Ascending aorta (tissue), 2 donors: ENCODE measurements at regions not wholly inside any gene's neighbourhood (a gene's known extent, or its start where the extent isn't known, plus 50 kb on each side); places are given as distances from the start of the nearest gene placed in this dataset.

Experiments
- DNase-seq, 2 donors: peaks; one replicate each; pipeline ENCODE4 v3.0.0-alpha.2; 2019; ENCODE audit warnings: low spot score in 2 of 2
- H3K27ac ChIP-seq, 2 donors: fragments of 200-600 bp; sonication (generic); one replicate each; pipeline ENCODE4 v1.5.1; 2016 to 2017; ENCODE audit warnings: mild to moderate bottlenecking in 1 of 2
- H3K27me3 ChIP-seq: fragments of 200-600 bp; sonication (generic); one replicate; pipeline ENCODE4 v1.5.1; 2017
- H3K36me3 ChIP-seq, 2 donors: fragments of 200-600 bp; sonication (generic); one replicate each; pipeline ENCODE4 v1.5.1; 2016
- H3K4me1 ChIP-seq, 2 donors: fragments of 200-600 bp; sonication (generic); one replicate each; pipeline ENCODE4 v1.5.1; 2016 to 2017; ENCODE audit warnings: mild to moderate bottlenecking in 1 of 2
- H3K4me3 ChIP-seq, 2 donors: fragments of 200-600 bp; sonication (generic); one replicate each; pipeline ENCODE4 v1.5.1; 2016 to 2017; ENCODE audit warnings: mild to moderate bottlenecking in 1 of 2
- H3K9me3 ChIP-seq, 2 donors: fragments of 200-600 bp; sonication (generic); one replicate each; pipeline ENCODE4 v1.5.1; 2016
- intact Hi-C: fragments of 100-400 bp; cut with DNase I; formaldehyde crosslinking; loops from one replicate; pipeline ENCODE4 v1.15.1; 2023
- TF ChIP-seq, protein P1 (sequence below), 3 experiments: fragments of 200-600 bp in 2 of 3; fragments of 450-650 bp in 1 of 3; sonication (generic) in 2 of 3; IDR thresholded peaks; one replicate each; pipeline ENCODE4 v1.5.1; 2016 to 2019; ENCODE audit warnings: antibody characterized with exemption in 3 of 3, mild to moderate bottlenecking in 1 of 3, moderate library complexity in 1 of 3

DNA sequence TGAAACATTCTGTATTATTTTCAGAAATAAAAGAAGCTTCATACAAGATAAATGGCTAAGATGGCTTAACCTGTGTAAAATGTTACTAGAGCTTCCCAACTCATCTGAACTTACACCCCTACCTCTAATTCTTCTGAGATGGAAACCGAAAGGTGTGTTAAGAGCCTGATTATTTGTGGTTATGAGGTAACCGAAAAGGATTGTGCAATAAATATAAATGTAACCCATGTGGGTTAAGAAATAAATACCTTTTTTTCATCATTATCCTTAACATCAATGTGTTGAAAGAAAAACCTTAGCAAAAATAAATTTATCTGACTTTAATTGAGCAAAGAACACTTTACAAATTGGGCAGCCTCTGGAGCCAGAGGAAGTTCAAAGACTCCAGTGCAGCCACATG, 961.8 kb upstream of the SPRY2 start:
- DNase-seq: no peak
- TF ChIP-seq, protein P1, sequence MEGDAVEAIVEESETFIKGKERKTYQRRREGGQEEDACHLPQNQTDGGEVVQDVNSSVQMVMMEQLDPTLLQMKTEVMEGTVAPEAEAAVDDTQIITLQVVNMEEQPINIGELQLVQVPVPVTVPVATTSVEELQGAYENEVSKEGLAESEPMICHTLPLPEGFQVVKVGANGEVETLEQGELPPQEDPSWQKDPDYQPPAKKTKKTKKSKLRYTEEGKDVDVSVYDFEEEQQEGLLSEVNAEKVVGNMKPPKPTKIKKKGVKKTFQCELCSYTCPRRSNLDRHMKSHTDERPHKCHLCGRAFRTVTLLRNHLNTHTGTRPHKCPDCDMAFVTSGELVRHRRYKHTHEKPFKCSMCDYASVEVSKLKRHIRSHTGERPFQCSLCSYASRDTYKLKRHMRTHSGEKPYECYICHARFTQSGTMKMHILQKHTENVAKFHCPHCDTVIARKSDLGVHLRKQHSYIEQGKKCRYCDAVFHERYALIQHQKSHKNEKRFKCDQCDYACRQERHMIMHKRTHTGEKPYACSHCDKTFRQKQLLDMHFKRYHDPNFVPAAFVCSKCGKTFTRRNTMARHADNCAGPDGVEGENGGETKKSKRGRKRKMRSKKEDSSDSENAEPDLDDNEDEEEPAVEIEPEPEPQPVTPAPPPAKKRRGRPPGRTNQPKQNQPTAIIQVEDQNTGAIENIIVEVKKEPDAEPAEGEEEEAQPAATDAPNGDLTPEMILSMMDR (IDR thresholded peaks at IDR 0.05): no peak
- no peak overlapping the region for H3K4me3 ChIP-seq
- no peak overlapping the region for H3K27ac ChIP-seq
- no peaks in the 10 kb centered on the region for H3K9me3 ChIP-seq
- no peaks in the 10 kb centered on the region for H3K36me3 ChIP-seq
- intact Hi-C loops: no loop called here
- H3K27me3 ChIP-seq: no peaks in the 10 kb centered on the region
- H3K4me1 ChIP-seq: no peaks in the 10 kb centered on the region

DNA sequence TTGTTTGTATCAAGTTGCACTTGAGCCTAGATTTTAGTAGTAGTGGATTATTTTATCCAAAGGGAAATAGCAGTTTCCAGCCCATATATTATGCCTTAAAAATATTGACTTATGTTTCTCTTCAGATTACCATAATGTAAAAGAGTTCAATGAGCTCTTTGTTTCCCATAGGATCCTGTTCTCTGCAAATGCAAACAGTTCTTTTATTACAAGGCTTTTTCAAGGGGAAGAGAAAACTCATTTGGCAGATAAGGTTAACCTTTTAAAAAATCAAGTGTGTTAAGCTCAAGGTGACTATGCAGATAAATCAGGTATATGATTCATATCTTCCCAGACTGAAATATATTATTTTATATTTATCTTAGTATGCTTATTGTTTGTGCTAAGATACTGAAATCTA, 961.2 kb upstream of the SPRY2 start:
- Histone ChIP-seq H3K4me3 (no peak overlapping the region), H3K4me1 (no peaks in the 10 kb centered on the region), H3K9me3 (no peaks in the 10 kb centered on the region), H3K36me3 (no peaks in the 10 kb centered on the region), H3K27me3 (no peaks in the 10 kb centered on the region), H3K27ac (no peak overlapping the region)
- intact Hi-C loops: no loop called here
- DNase-seq: no peak
- TF ChIP-seq, protein P1 (IDR thresholded peaks at IDR 0.05): no peak

DNA sequence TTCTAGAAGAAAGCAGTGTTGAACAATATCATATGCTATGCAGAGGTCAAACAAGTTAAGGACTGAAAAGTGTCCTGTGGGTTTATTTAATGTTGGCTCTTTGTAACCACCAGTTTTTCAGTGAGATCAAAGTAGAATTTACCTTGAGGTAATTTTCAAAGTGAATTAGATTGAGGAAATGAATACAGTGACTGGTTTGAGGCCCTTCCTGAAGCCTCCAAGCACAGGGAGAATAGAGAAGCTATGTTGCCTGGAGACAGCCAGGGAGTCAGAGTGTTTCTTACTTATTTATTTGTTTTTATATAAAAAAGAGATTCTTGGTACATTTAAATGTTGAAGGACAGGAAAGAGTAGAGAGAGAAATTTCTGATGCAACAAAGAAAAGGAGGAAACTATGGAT, 954.3 kb upstream of the SPRY2 start:
- TF ChIP-seq, protein P1 (IDR thresholded peaks at IDR 0.05): no peak
- no peak overlapping the region for H3K27ac ChIP-seq
- no peak overlapping the region for H3K4me3 ChIP-seq
- no peak for DNase-seq
- H3K27me3 ChIP-seq: no peaks in the 10 kb centered on the region
- H3K9me3 ChIP-seq: no peaks in the 10 kb centered on the region
- intact Hi-C loops: no loop called here
- no peaks in the 10 kb centered on the region for H3K4me1 ChIP-seq
- no peaks in the 10 kb centered on the region for H3K36me3 ChIP-seq

DNA sequence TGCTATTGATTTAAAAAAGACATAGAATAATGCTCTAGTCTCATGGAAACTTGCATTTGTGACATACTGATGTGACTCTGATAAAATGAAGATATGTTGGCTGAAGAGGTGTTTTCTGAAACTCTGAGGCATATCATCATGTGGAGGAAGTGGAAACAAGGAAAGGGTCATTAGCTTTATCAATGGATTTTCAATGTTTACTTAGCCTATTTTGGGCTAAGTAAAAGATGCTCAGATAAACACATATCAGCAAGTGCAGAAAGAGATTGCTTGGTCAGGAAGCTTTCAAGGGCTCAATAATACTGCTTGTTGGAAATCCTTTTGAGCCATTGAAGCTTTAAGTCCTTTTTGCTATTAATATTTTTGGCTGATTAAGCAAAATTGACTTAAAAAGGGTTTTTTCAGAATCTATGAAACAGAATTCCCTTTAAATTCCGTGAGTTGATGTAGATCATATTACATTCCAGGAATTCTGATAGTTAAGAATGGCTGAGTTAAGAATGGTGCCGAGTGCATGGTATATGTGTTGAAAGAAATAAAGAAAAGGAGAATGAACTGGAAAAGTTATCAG, 952.8 kb upstream of the SPRY2 start:
- no peaks in the 10 kb centered on the region for H3K36me3 ChIP-seq
- intact Hi-C loops: no loop called here
- no peak overlapping the region for H3K27ac ChIP-seq
- H3K4me1 ChIP-seq: no peaks in the 10 kb centered on the region
- DNase-seq: no peak
- TF ChIP-seq, protein P1 (IDR thresholded peaks at IDR 0.05): no peak
- no peak overlapping the region for H3K4me3 ChIP-seq
- no peaks in the 10 kb centered on the region for H3K9me3 ChIP-seq
- no peaks in the 10 kb centered on the region for H3K27me3 ChIP-seq

DNA sequence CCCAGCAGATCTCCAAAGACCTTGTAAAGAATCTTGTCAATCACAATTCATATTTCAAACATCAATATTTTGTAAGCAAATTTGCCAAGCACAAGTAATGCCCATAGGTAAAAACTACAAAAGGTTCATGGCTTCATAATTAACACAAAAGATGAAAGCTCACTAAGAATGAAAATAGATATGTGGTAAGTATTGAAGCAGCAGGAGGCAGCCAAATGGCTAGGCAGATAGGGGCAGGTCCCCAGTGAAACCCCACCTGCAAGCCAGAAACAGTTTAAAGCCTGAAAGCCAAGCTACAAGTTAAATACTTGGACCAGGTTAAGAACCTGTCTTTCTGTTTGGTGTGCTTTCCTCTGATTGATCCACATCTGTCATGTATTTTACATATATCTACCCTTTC, 942.6 kb upstream of the SPRY2 start:
- no peak overlapping the region for H3K4me3 ChIP-seq
- H3K27me3 ChIP-seq: no peaks in the 10 kb centered on the region
- TF ChIP-seq, protein P1 (IDR thresholded peaks at IDR 0.05): no peak
- intact Hi-C loops: no loop called here
- H3K4me1 ChIP-seq: no peaks in the 10 kb centered on the region
- DNase-seq: no peak
- H3K9me3 ChIP-seq: no peaks in the 10 kb centered on the region
- H3K27ac ChIP-seq: no peak overlapping the region
- no peaks in the 10 kb centered on the region for H3K36me3 ChIP-seq

DNA sequence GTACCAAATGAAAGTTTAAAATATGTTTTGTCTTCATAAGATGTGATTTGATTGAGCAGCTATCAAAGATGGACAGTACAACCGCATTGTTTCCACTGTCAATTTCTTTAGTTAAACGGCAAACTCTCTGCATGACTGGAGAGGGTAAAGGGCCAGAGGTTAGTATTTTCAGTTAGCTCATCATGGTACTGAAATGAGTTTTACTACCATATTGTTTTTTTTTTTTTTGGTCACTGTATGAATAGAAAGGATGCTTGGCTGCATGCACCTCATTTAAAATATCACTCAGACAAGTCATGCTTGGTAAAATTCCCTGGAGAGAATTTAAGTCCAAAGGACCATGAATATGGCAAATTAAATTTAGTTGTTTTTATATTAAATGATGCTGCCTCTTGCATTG, 942.1 kb upstream of the SPRY2 start:
- H3K9me3 ChIP-seq: no peaks in the 10 kb centered on the region
- intact Hi-C loops: no loop called here
- H3K4me1 ChIP-seq: no peaks in the 10 kb centered on the region
- H3K27ac ChIP-seq: no peak overlapping the region
- TF ChIP-seq, protein P1 (IDR thresholded peaks at IDR 0.05): no peak
- no peaks in the 10 kb centered on the region for H3K36me3 ChIP-seq
- H3K4me3 ChIP-seq: no peak overlapping the region
- no peak for DNase-seq
- no peaks in the 10 kb centered on the region for H3K27me3 ChIP-seq
